ENCODE measurements at regions not wholly inside any gene's neighbourhood (a gene's known extent, or its start where the extent isn't known, plus 50 kb on each side); places are given as distances from the start of the nearest gene placed in this dataset.

DNA sequence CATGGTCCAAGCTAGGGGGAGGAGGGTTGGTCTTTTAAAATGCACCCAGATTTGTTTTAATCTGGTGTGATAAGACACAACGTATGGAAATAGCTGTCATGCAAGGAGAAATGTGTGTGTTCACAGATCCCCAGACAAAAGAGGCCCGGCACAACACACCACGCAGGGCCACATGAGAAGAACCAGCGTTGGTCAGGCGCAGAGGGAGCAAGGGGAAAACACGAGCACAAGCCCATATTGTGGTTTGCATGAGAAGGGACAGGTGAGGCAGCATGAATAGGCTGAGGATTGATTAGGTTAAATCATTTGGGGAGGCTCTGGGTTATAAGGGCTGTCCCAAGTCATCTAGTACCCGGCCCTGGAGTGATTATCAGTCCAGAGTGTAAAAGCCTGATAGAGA lies 272.5 kb upstream of the NCKAP5 start:
- H3K4me3 ChIP-seq (ENCODE audit: low read depth, low read length) = no peak overlapping the region
- in situ Hi-C loops (cut with HindIII; ENCODE audit: low sequenced_read_pairs) = no loop called here
- TF ChIP-seq, protein P1, sequence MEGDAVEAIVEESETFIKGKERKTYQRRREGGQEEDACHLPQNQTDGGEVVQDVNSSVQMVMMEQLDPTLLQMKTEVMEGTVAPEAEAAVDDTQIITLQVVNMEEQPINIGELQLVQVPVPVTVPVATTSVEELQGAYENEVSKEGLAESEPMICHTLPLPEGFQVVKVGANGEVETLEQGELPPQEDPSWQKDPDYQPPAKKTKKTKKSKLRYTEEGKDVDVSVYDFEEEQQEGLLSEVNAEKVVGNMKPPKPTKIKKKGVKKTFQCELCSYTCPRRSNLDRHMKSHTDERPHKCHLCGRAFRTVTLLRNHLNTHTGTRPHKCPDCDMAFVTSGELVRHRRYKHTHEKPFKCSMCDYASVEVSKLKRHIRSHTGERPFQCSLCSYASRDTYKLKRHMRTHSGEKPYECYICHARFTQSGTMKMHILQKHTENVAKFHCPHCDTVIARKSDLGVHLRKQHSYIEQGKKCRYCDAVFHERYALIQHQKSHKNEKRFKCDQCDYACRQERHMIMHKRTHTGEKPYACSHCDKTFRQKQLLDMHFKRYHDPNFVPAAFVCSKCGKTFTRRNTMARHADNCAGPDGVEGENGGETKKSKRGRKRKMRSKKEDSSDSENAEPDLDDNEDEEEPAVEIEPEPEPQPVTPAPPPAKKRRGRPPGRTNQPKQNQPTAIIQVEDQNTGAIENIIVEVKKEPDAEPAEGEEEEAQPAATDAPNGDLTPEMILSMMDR (IDR thresholded peaks at IDR 0.05; ENCODE audit: low read depth, low read length, missing control alignments) = no peak
- no peak for DNase-seq (ENCODE audit: low read depth)

DNA sequence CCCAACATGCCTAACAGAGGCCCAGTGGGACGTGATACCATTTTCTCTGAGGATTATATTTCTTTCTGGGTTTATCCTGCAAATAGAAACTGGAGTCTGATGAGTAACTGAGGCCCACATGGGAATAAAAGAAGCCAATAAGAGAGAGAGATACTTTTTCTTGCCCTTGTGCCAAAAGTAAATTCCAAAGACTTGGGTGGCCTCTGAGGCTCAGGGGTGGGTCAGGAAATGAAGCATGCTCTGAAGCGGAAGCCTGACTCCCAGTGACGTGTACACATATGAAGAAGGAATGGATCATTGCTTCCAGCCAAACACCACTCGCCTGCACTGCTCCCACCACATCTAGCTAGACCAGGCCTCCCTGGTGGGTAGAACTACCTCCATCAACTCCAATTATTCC lies 273.6 kb upstream of the NCKAP5 start:
- no peak overlapping the region for H3K4me3 ChIP-seq (ENCODE audit: low read depth, low read length)
- peak; percentile 73 for DNase-seq (ENCODE audit: low read depth)
- in situ Hi-C loops (cut with HindIII; ENCODE audit: low sequenced_read_pairs) = no loop called here
- TF ChIP-seq, protein P1 (IDR thresholded peaks at IDR 0.05; ENCODE audit: low read depth, low read length, missing control alignments) = no peak

DNA sequence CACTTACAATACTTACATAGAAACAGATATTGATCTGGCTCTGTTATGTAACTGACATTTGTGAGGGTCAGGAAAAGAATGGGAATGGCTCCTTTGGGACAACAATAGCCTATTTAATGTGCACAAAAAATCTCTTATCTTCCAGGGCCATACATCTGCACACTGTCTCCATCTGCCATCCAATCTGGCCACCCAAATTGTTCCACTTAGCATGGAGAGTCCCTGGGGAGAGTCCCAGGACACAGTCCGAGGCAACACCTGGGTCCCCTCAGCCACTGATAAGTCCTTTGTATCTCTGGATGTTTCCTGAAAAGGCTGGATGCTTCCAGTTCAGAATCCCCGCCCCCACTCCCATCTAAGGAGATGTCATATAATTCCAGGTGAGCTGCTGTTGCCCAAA lies 274.2 kb upstream of the NCKAP5 start:
- in situ Hi-C loops (cut with HindIII; ENCODE audit: low sequenced_read_pairs) = no loop called here
- TF ChIP-seq, protein P1 (IDR thresholded peaks at IDR 0.05; ENCODE audit: low read depth, low read length, missing control alignments) = no peak
- DNase-seq (ENCODE audit: low read depth) = no peak
- H3K4me3 ChIP-seq (ENCODE audit: low read depth, low read length) = no peak overlapping the region

DNA sequence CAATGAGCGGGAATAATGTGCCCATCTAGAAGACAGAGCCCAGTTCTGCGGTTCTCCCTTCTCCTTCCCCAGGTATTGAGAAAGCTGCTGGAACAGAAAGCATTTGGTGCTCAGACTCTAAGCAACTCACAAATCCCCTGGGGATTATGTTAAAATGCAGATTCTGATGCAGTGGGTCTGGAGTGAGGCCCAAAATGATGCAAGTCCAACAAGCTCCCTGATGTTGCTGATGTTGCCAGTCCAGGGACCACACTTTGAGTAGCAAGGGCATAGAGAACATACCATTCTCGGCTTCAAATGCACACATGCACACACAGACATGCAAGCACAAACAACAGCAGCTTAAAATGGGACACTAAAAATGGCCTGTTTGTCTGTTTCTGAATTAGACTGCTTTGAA lies 274.8 kb upstream of the NCKAP5 start:
- in situ Hi-C loops (cut with HindIII; ENCODE audit: low sequenced_read_pairs) = no loop called here
- H3K4me3 ChIP-seq (ENCODE audit: low read depth, low read length) = no peak overlapping the region
- TF ChIP-seq, protein P1 (IDR thresholded peaks at IDR 0.05; ENCODE audit: low read depth, low read length, missing control alignments) = no peak
- no peak for DNase-seq (ENCODE audit: low read depth)

DNA sequence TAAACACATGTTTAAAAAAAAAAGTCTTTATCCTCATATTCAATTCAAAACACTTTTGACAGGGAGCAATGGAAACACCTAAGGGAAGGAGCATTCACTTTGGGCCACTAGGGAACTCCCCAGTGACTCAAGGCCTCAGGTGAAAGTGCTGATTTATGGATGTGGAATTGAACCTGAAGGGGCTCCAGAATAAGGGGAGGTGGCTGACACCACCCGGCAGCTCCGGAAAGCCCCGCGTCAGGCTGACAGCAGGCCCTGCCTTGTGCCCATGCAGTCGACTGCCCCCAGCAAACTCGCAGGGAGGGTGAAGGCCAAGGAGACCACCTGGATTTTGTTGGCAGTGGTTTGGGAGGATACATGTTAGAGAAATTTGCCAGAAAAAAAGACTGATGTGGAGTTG lies 275.3 kb upstream of the NCKAP5 start:
- DNase-seq (ENCODE audit: low read depth) = no peak

DNA sequence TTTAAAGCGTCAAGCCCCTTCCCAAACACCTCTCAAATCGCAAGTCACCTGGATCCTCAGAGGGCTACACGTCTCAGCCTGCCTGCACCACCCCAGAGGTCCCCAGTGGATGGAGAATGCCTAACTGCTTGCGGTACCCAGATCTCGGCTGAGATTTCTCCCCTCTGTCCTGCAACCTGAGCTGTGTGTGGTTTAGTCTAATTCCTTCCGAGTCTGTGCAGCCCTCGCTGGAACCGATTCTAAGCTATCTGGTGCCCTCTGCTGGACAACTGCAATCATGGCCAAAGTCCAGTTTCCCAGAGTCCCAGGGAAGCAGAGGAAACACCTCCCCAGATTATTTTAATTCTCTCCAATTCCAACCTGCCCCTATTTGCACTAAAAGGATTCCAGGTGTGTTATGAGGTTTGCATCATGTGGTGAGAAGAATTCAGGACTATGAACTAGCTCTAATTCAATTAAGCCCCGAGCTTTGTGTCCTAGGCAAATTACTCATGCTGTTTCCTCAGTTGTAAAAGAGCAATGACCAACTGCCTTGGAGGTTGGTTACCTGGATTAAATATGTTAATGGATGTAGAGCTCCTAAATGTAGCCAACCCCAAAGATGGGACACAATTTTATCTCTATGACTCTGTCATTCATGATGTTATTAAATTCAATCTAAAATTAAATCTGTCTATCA lies 276.1 kb upstream of the NCKAP5 start:
- no peak overlapping the region for H3K4me3 ChIP-seq (ENCODE audit: low read depth, low read length)
- DNase-seq (ENCODE audit: low read depth) = peak; percentile 58
- in situ Hi-C loops (cut with HindIII; ENCODE audit: low sequenced_read_pairs) = no loop called here
- TF ChIP-seq, protein P1 (IDR thresholded peaks at IDR 0.05; ENCODE audit: low read depth, low read length, missing control alignments) = peak; percentile 85

More for the DNA sequence above, 275.3 kb upstream of the NCKAP5 start:
- in situ Hi-C loops (cut with HindIII; ENCODE audit: low sequenced_read_pairs) = no loop called here
- TF ChIP-seq, protein P1 (IDR thresholded peaks at IDR 0.05; ENCODE audit: low read depth, low read length, missing control alignments) = no peak
- no peak overlapping the region for H3K4me3 ChIP-seq (ENCODE audit: low read depth, low read length)

All from astrocyte of the cerebellum (primary cell).